MM.1S (cell line): ENCODE measurements at regions not wholly inside any gene's neighbourhood (a gene's known extent, or its start where the extent isn't known, plus 50 kb on each side); places are given as distances from the start of the nearest gene placed in this dataset.
"Not testable (repeated sequence)": the region's sequence is repeated elsewhere in the genome, so short reads cannot be mapped to it uniquely, and the experiment has no call there.

ENCODE experiments used
- CTCF ChIP-seq: fragments of 300-600 bp; sonication (generic); IDR thresholded peaks from 2 replicates; pipeline ENCODE4 v1.5.1; 2016; ENCODE audit warnings: antibody characterized with exemption, low read length, mixed read lengths
- EZH2 ChIP-seq: fragments of 300-600 bp; sonication (generic); optimal IDR thresholded peaks from 2 replicates; pipeline ENCODE3; 2017; ENCODE audit warnings: low read depth, mild to moderate bottlenecking, antibody characterized with exemption, low read length, mixed read lengths
- EZH2phosphoT487 ChIP-seq: fragments of 300-600 bp; sonication (generic); IDR thresholded peaks from 2 replicates; pipeline ENCODE4 v1.6.1; 2018; ENCODE audit warnings: antibody characterized with exemption, low read length

GRCh38 chr1:47604869-47605268, 167.0 kb downstream of the FOXD2 start:
- TF ChIP-seq EZH2, CTCF, EZH2phosphoT487: not testable (repeated sequence)
